ENCODE measurements at regions not wholly inside any gene's neighbourhood (a gene's known extent, or its start where the extent isn't known, plus 50 kb on each side); places are given as distances from the start of the nearest gene placed in this dataset.

DNA sequence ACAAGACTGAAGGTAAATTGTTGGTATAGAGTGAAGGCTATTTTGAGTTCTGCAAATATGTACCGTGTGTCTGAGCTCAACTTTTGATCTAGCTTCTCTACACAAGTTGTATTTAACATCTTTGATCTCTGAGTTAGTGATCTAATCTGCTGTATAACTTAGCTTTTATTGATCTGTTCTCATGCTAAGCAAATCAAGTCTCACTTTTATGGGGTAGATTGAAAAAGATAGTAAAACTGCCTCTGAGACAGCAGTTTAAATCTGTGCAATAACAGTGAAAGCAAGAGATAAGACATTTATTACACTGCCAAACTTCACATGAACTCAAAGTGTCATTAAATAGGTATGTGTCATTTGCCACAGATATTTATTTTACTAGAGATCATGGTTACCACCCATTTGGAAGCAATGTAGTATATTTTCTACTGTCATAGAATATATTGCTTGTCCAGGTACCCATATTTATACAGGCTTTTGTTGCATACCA, 477.3 kb downstream of the ISL1 start:
- H3K4me3 ChIP-seq (ENCODE audit: low read depth, low read length): no peak overlapping the region
- TF ChIP-seq, protein P1, sequence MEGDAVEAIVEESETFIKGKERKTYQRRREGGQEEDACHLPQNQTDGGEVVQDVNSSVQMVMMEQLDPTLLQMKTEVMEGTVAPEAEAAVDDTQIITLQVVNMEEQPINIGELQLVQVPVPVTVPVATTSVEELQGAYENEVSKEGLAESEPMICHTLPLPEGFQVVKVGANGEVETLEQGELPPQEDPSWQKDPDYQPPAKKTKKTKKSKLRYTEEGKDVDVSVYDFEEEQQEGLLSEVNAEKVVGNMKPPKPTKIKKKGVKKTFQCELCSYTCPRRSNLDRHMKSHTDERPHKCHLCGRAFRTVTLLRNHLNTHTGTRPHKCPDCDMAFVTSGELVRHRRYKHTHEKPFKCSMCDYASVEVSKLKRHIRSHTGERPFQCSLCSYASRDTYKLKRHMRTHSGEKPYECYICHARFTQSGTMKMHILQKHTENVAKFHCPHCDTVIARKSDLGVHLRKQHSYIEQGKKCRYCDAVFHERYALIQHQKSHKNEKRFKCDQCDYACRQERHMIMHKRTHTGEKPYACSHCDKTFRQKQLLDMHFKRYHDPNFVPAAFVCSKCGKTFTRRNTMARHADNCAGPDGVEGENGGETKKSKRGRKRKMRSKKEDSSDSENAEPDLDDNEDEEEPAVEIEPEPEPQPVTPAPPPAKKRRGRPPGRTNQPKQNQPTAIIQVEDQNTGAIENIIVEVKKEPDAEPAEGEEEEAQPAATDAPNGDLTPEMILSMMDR (IDR thresholded peaks at IDR 0.05; ENCODE audit: insufficient read depth, low read depth, low read length): no peak
- no peak for DNase-seq (ENCODE audit: low read depth)

DNA sequence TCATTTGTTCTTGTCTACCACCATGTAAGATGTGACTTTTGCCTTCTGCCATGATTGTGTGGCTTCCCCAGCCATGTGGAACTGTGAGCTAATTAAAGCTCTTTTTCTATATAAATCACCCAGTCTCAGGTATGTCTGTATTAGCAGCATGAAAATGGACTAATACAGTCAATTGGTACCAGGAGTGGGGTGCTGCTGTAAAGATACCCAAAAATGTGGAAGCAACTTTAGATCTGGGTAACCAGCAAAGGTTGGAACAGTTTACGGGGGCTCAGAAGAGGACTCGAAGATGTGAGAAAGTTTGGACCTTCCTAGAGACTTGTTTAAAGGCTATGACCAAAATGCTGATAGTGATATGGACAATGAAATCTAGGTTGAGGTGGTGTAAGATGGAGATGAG, 488.9 kb downstream of the ISL1 start:
- no peak for DNase-seq (ENCODE audit: low read depth)
- no peak overlapping the region for H3K4me3 ChIP-seq (ENCODE audit: low read depth, low read length)
- TF ChIP-seq, protein P1 (IDR thresholded peaks at IDR 0.05; ENCODE audit: insufficient read depth, low read depth, low read length): no peak

GRCh38 chr5:51881901-51882300, 498.7 kb downstream of the ISL1 start:
- TF ChIP-seq, protein P1 (IDR thresholded peaks at IDR 0.05; ENCODE audit: insufficient read depth, low read depth, low read length): no peak
- no peak for DNase-seq (ENCODE audit: low read depth)

DNA sequence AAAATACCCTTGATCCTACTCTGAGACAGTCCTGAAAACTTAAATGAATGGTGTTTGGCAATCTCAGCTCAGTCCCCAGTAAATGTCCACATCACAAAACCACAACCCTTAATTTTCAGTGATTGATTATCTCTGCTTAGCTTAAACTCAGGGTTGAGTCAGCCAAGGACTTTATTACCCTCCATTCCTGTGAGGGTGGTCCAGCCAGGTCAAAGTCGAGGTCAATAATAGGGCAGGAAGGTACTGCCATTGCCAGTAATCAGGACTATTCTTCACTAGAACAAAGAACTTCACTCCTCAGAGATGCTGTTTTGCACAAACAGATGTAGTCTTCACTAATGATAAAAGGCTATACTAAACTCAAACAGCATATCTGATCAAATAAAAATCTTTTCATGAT, 499.4 kb downstream of the ISL1 start:
- TF ChIP-seq, protein P1 (IDR thresholded peaks at IDR 0.05; ENCODE audit: insufficient read depth, low read depth, low read length): no peak
- DNase-seq (ENCODE audit: low read depth): no peak
- H3K4me3 ChIP-seq (ENCODE audit: low read depth, low read length): no peak overlapping the region

More at GRCh38 chr5:51881901-51882300, 498.7 kb downstream of the ISL1 start:
- no peak overlapping the region for H3K4me3 ChIP-seq (ENCODE audit: low read depth, low read length)

GRCh38 chr5:51889703-51890102, 506.5 kb downstream of the ISL1 start:
- no peak for DNase-seq (ENCODE audit: low read depth)
- TF ChIP-seq, protein P1 (IDR thresholded peaks at IDR 0.05; ENCODE audit: insufficient read depth, low read depth, low read length): no peak
- no peak overlapping the region for H3K4me3 ChIP-seq (ENCODE audit: low read depth, low read length)

DNA sequence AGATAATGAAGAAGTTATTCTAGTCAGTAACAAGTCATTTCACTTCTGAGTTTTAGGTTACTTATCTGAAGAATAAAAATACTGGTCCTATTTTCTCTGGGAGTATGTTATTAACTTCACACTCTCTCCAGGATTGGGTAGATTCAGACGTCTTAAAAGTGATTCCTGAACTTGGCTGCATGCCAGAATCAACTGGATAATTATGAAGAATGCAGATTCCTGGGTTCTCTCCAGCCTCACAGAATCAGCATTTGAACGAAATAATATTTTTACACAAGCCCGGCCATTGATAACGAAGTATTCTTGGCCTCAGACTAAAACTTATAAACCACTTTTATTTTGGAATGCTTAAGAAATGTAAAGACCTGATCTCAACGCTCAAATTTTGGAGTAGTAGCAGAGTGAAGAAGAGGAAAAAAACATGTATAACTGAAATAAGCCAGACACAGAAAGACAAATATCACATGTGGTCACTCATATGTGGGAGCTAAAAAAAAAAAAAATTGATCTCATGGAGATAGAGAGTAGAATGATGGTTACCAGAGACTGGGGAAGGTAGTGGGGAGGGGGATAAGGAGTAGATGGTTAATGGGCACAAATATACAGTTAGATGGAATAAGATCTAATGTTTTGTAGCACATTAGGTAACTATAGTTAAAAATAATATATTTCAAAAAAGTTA, 507.3 kb downstream of the ISL1 start:
- DNase-seq (ENCODE audit: low read depth): no peak
- no peak overlapping the region for H3K4me3 ChIP-seq (ENCODE audit: low read depth, low read length)
- TF ChIP-seq, protein P1 (IDR thresholded peaks at IDR 0.05; ENCODE audit: insufficient read depth, low read depth, low read length): no peak

DNA sequence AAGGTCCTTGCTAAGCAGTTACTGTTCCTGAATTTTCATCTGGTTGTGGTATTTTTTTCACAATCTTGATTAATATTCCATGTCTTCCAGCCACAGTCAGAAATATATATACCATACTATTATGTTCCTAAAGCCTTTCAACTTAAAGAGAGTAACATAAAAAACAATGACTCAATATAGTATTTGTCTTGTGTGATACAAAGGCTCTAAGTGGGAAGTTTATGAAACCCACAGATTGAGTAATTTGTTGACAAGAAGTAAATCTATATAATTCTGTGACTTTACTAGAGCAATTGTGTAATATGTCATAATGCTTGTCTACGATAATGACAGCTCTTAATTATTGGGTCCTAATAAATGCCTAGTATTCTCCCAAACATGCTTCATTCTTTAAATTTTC, 509.4 kb downstream of the ISL1 start:
- H3K4me3 ChIP-seq (ENCODE audit: low read depth, low read length): no peak overlapping the region
- DNase-seq (ENCODE audit: low read depth): no peak
- TF ChIP-seq, protein P1 (IDR thresholded peaks at IDR 0.05; ENCODE audit: insufficient read depth, low read depth, low read length): no peak
